HepG2 (cell line): ENCODE measurements at regions not wholly inside any gene's neighbourhood (a gene's known extent, or its start where the extent isn't known, plus 50 kb on each side); places are given as distances from the start of the nearest gene placed in this dataset.

ENCODE experiments used
- ATAC-seq: fragments of 200-7000 bp; cut with Tn5 transposase; 3 replicates; pipeline ENCODE4 v1.9.1; 2020; ENCODE audit warnings: mild to moderate bottlenecking, moderate library complexity
- BruUV-seq: library from RNA; stranded (reverse); fragments of 400-500 nt; replicated peaks from 2 replicates; lab custom pipeline; 2021; lab: Mats Ljungman, UMichigan
- CTCF ChIA-PET: fragments of 300-600 bp; formaldehyde crosslinking; extraction: SDS; loops from one replicate; lab custom pipeline; 2021; ENCODE audit warnings: low total read pairs, inconsistent platforms, low intra/inter-chr PET ratio; lab: Yijun Ruan, JAX
- POLR2A ChIA-PET: fragments of 350-600 bp; sonication (Branson Sonifier 250); formaldehyde crosslinking; loops from one replicate; lab custom pipeline; 2020; ENCODE audit warnings: antibody characterized with exemption, inconsistent platforms; lab: Yijun Ruan, JAX
- DNase-seq: peaks from one replicate; pipeline ENCODE4 v3.0.0-alpha.2; 2015; ENCODE audit warnings: low spot score
- FAIRE-seq: peaks from 3 replicates; lab custom pipeline; 2011; peaks lifted over from hg19 to GRCh38; lab: Jason Lieb, UNC
- H2AFZ ChIP-seq: one replicate; pipeline ENCODE4 v1.6.1; 2011; ENCODE audit warnings: low read length, inconsistent platforms
- H3K27ac ChIP-seq: fragments of 300-600 bp; 3 replicates; pipeline ENCODE4 v1.8.0; 2011; ENCODE audit warnings: mixed run types, mild to moderate bottlenecking, mixed read lengths, low read length, inconsistent platforms; ENCODE audit not compliant: insufficient read depth; ENCODE audit errors: extremely low read length
- H3K27me3 ChIP-seq, 2 experiments: fragments of 200-600 bp in 1 of 2; 2 replicates in 1 of 2; 3 replicates in 1 of 2; pipeline versions ENCODE4 v1.6.0 to v1.8.0; 2011; ENCODE audit warnings: low read length in 2 of 2, mild to moderate bottlenecking in 2 of 2, moderate library complexity in 2 of 2, inconsistent platforms in 1 of 2; ENCODE audit not compliant: insufficient read depth in 2 of 2, control insufficient read depth in 1 of 2
- H3K36me3 ChIP-seq, 2 experiments: fragments of 200-600 bp in 1 of 2; replicated peaks in 1 of 2; 2 replicates in 1 of 2; 3 replicates in 1 of 2; pipeline versions ENCODE4 v1.5.1 to v1.8.0; 2011; ENCODE audit warnings: low read length in 2 of 2, inconsistent platforms in 1 of 2; ENCODE audit not compliant: insufficient read depth in 2 of 2, control insufficient read depth in 1 of 2
- H3K4me1 ChIP-seq: 2 replicates; pipeline ENCODE4 v1.5.1; 2012; ENCODE audit warnings: low read length, inconsistent platforms; ENCODE audit not compliant: insufficient read depth
- H3K4me2 ChIP-seq: 2 replicates; pipeline ENCODE4 v1.6.0; 2011; ENCODE audit warnings: low read depth, low read length, inconsistent platforms
- H3K4me3 ChIP-seq, 3 experiments: fragments of 200-600 bp in 1 of 3; sonication (generic), shearing (Covaris generic) in 1 of 3; replicated peaks in 1 of 3; 2 replicates each; pipeline ENCODE4 v1.5.1; 2011 to 2016; ENCODE audit warnings: low read length in 3 of 3, inconsistent platforms in 2 of 3, low read depth in 2 of 3, mild to moderate bottlenecking in 2 of 3, control low read depth in 1 of 3, mixed read lengths in 1 of 3; ENCODE audit not compliant: insufficient read depth in 1 of 3
- H3K79me2 ChIP-seq: one replicate; pipeline ENCODE4 v1.6.1; 2011; ENCODE audit warnings: low read length, inconsistent platforms; ENCODE audit not compliant: insufficient read depth
- H3K9ac ChIP-seq: 2 replicates; pipeline ENCODE4 v1.6.0; 2011; ENCODE audit warnings: mild to moderate bottlenecking, low read depth, low read length, inconsistent platforms; ENCODE audit not compliant: insufficient read depth
- H3K9me3 ChIP-seq: 2 replicates; pipeline ENCODE4 v1.5.1; 2012; ENCODE audit warnings: mild to moderate bottlenecking, low read length
- H4K20me1 ChIP-seq: 2 replicates; pipeline ENCODE4 v1.6.0; 2011; ENCODE audit warnings: inconsistent platforms, mild to moderate bottlenecking, low read length, moderate library complexity; ENCODE audit not compliant: insufficient read depth
- FOXP1 ChIP-seq, 2 experiments: fragments of 450-650 bp in 1 of 2; IDR thresholded peaks; 2 replicates each; pipeline ENCODE4 v1.6.1; 2017 to 2018; ENCODE audit warnings: antibody characterized with exemption in 1 of 2
- GABPB1 ChIP-seq: IDR thresholded peaks from 2 replicates; pipeline ENCODE4 v1.6.1; 2016; ENCODE audit warnings: mild to moderate bottlenecking, missing genetic modification reagents, moderate library complexity, missing compliant biosample characterization
- HDAC2 ChIP-seq: sonication (generic); formaldehyde crosslinking; IDR thresholded peaks from 2 replicates; pipeline ENCODE4 v1.4.0; 2020; ENCODE audit warnings: missing genetic modification reagents
- HNF4A ChIP-seq: sonication (generic); formaldehyde crosslinking; IDR thresholded peaks from 2 replicates; pipeline ENCODE4 v1.4.0; 2020; ENCODE audit warnings: missing genetic modification reagents
- IKZF5 ChIP-seq: IDR thresholded peaks from 2 replicates; pipeline ENCODE4 v1.6.1; 2018; ENCODE audit warnings: missing genetic modification reagents, mild to moderate bottlenecking, missing compliant biosample characterization
- MAFF ChIP-seq: IDR thresholded peaks from 2 replicates; pipeline ENCODE4 v1.6.1; 2011; ENCODE audit warnings: low read depth, low read length, improper control_type of control experiment
- MAFK ChIP-seq, 2 experiments: IDR thresholded peaks in 1 of 2; conservative IDR thresholded peaks in 1 of 2; 2 replicates each; pipeline ENCODE4 v1.6.1; 2011; ENCODE audit warnings: improper control_type of control experiment in 2 of 2, low read length in 2 of 2
- RBAK ChIP-seq: sonication (generic); formaldehyde crosslinking; IDR thresholded peaks from 2 replicates; pipeline ENCODE4 v1.5.1; 2020; ENCODE audit warnings: mild to moderate bottlenecking, missing genetic modification reagents
- RFX5 ChIP-seq: IDR thresholded peaks from 2 replicates; pipeline ENCODE4 v1.6.1; 2011; ENCODE audit warnings: low read depth, low read length, improper control_type of control experiment
- SKI ChIP-seq: fragments of 450-650 bp; IDR thresholded peaks from one replicate; pipeline ENCODE4 v1.6.1; 2018; ENCODE audit warnings: mild to moderate bottlenecking; ENCODE audit not compliant: partially characterized antibody
- SOX5 ChIP-seq: IDR thresholded peaks from 2 replicates; pipeline ENCODE4 v1.6.1; 2016; ENCODE audit warnings: borderline replicate concordance
- TCF7L2 ChIP-seq: IDR thresholded peaks from 2 replicates; pipeline ENCODE4 v1.6.1; 2011; ENCODE audit warnings: mild to moderate bottlenecking, low read depth, low read length, moderate library complexity
- TEF ChIP-seq: sonication (generic); formaldehyde crosslinking; IDR thresholded peaks from 2 replicates; pipeline ENCODE4 v1.5.0; 2020; ENCODE audit warnings: missing genetic modification reagents
- TOE1 ChIP-seq: sonication (generic); formaldehyde crosslinking; IDR thresholded peaks from 2 replicates; pipeline ENCODE4 v1.4.0; 2020; ENCODE audit warnings: mild to moderate bottlenecking, missing genetic modification reagents
- ZNF24 ChIP-seq: fragments of 450-650 bp; IDR thresholded peaks from 2 replicates; pipeline ENCODE4 v1.6.1; 2017; ENCODE audit warnings: antibody characterized with exemption, mild to moderate bottlenecking
- ZNF607 ChIP-seq: sonication (generic); formaldehyde crosslinking; IDR thresholded peaks from 2 replicates; pipeline ENCODE4 v1.5.1; 2020; ENCODE audit warnings: missing genetic modification reagents, mild to moderate bottlenecking, borderline replicate concordance
- ZNF652 ChIP-seq: IDR thresholded peaks from 2 replicates; pipeline ENCODE4 v1.6.1; 2016; ENCODE audit warnings: low read depth, borderline replicate concordance
- ZNF709 ChIP-seq: sonication (generic); formaldehyde crosslinking; IDR thresholded peaks from 2 replicates; pipeline ENCODE4 v1.5.0; 2020; ENCODE audit warnings: mild to moderate bottlenecking, missing genetic modification reagents
- ZNF773 ChIP-seq: sonication (generic); formaldehyde crosslinking; IDR thresholded peaks from 2 replicates; pipeline ENCODE4 v1.4.0; 2020; ENCODE audit warnings: missing genetic modification reagents, borderline replicate concordance
- ZNF790 ChIP-seq: sonication (generic); formaldehyde crosslinking; IDR thresholded peaks from 2 replicates; pipeline ENCODE4 v1.8.0; 2022; ENCODE audit warnings: missing genetic modification reagents, mild to moderate bottlenecking, borderline replicate concordance
- ZSCAN25 ChIP-seq: sonication (generic); formaldehyde crosslinking; IDR thresholded peaks from 2 replicates; pipeline ENCODE4 v1.8.0; 2022; ENCODE audit warnings: mild to moderate bottlenecking, missing genetic modification reagents
- WGBS: methylation state at CpG from one replicate; pipeline ENCODE4 v1.1.6; 2017; ENCODE audit warnings: low lambda C conversion rate; 5-methylcytosine and 5-hydroxymethylcytosine counted together
- in situ Hi-C: cut with HindIII; loops from 2 replicates; pipeline ENCODE4 v1.10.0; 2017; ENCODE audit warnings: low pct_unique_long_range_greater_than_20kb; ENCODE audit not compliant: extremely low pct_ligation_motif_present
- intact Hi-C: fragments of 100-400 bp; cut with micrococcal nuclease; formaldehyde crosslinking; loops from one replicate; pipeline ENCODE4 v1.10.0; 2022; ENCODE audit not compliant: unreplicated experiment

GRCh38 chr2:14778015-14778414 is 145.5 kb downstream of the LRATD1 start:
- 0 out of 5 replicates have a peak, but pooled peaks cover 0 to 3% of the 10 kb centered on the region in 2 experiments for H3K27me3 ChIP-seq
- ChIA-PET POLR2A (no interaction called here), CTCF (no interaction called here)
- 2% methylated on average over 2 of the region's 2 CpGs for WGBS
- H3K9me3 ChIP-seq: 0 out of 2 replicates have a peak, but pooled peaks cover 5% of the 10 kb centered on the region
- BruUV-seq: no TSS peak
- peaks cover 10% of the 10 kb centered on the region for H3K4me1 ChIP-seq
- TF ChIP-seq MAFF (0 out of 2 replicates have a peak, but pooled peaks have one; percentile 17), FOXP1 (IDR thresholded peaks at IDR 0.05) (no peak), FOXP1 (CRISPR knock-in tag; IDR thresholded peaks at IDR 0.05) (no peak), MAFK (conservative IDR thresholded peaks at IDR 0.05 in 1 of 2, IDR thresholded peaks at IDR 0.05 in 1 of 2; ENCODE audit: low read length in 2 of 2) (peak; percentile 43 to 61; a peak in 3 of 4 replicates), ZNF652 (CRISPR knock-in tag) (no peak)
- no peak for ATAC-seq
- H2AFZ ChIP-seq: no peak overlapping the region
- H4K20me1 ChIP-seq: no peaks in the 10 kb centered on the region
- H3K9ac ChIP-seq: no peak overlapping the region
- no peak for FAIRE-seq
- in situ Hi-C loops (no loop called here), intact Hi-C loops (no loop called here)
- no peaks in the 10 kb centered on the region for H3K36me3 ChIP-seq
- H3K27ac ChIP-seq: no peak overlapping the region
- DNase-seq: no peak
- no peak overlapping the region for H3K4me3 ChIP-seq
- H3K79me2 ChIP-seq: no peaks in the 10 kb centered on the region
- H3K4me2 ChIP-seq: no peak overlapping the region

- 3% methylated on average over 4 of the region's 4 CpGs for whole genome bisulfite sequencing
- TF ChIP-seq ZNF773: no peak
- no peak for TF ChIP-seq TCF7L2
- TF ChIP-seq IKZF5 (CRISPR knock-in tag): 0 out of 2 replicates have a peak, but pooled peaks have one; percentile 33
- TF ChIP-seq HDAC2 (CRISPR knock-in tag): no peak
- no peak for TF ChIP-seq SKI
- no peak for TF ChIP-seq ZNF24
- TF ChIP-seq TEF: no peak
- TF ChIP-seq ZSCAN25 (CRISPR knock-in tag): 0 out of 2 replicates have a peak, but pooled peaks have one; percentile 36
- peak; percentile 37; the same call in 1 of the 2 replicates for TF ChIP-seq SOX5 (CRISPR knock-in tag)
- TF ChIP-seq ZNF790: no peak
- no peak for TF ChIP-seq ZNF607
- TF ChIP-seq ZNF709: no peak
- TF ChIP-seq TOE1 (CRISPR knock-in tag): no peak
- TF ChIP-seq GABPB1: peak; percentile 73
- peak; percentile 74 for TF ChIP-seq HNF4A (CRISPR knock-in tag)
- no peak for TF ChIP-seq RFX5
- TF ChIP-seq RBAK (CRISPR knock-in tag): no peak
Observed at GRCh38 chr2:14779252-14779651, 146.7 kb downstream of the LRATD1 start.

More at GRCh38 chr2:14779252-14779651, 146.7 kb downstream of the LRATD1 start:
- Histone ChIP-seq H3K27ac (no peak overlapping the region), H3K79me2 (no peaks in the 10 kb centered on the region), H3K4me2 (no peak overlapping the region), H3K27me3 (0 out of 5 replicates have a peak, but pooled peaks cover 0 to 3% of the 10 kb centered on the region in 2 experiments), H3K4me3 (no peak overlapping the region), H2AFZ (no peak overlapping the region), H4K20me1 (no peaks in the 10 kb centered on the region), H3K9me3 (0 out of 2 replicates have a peak, but pooled peaks cover 5% of the 10 kb centered on the region), H3K36me3 (no peaks in the 10 kb centered on the region), H3K4me1 (peaks cover 10% of the 10 kb centered on the region), H3K9ac (no peak overlapping the region)
- ATAC-seq (peak; percentile 95), FAIRE-seq (no peak), DNase-seq (peak; percentile 38)
- POLR2A ChIA-PET: no interaction called here
- in situ Hi-C loops (no loop called here), intact Hi-C loops (no loop called here)
- CTCF ChIA-PET: no interaction called here
- BruUV-seq: no TSS peak
